ENCODE measurements at regions not wholly inside any gene's neighbourhood (a gene's known extent, or its start where the extent isn't known, plus 50 kb on each side); places are given as distances from the start of the nearest gene placed in this dataset.

GRCh38 chr2:21539685-21540084 lies 415.9 kb downstream of the TDRD15 start:
- DNase-seq: no peak

- DNase-seq: no peak
Measured at GRCh38 chr2:21543630-21544029, 419.9 kb downstream of the TDRD15 start.

GRCh38 chr2:21544392-21544791 lies 420.6 kb downstream of the TDRD15 start:
- no peak for DNase-seq

GRCh38 chr2:21552981-21553380 lies 429.2 kb downstream of the TDRD15 start:
- no peak for DNase-seq

- DNase-seq: no peak
Measured at GRCh38 chr2:21559351-21559750, 435.6 kb downstream of the TDRD15 start.

- no peak for DNase-seq
Measured at GRCh38 chr2:21561965-21562364, 438.2 kb downstream of the TDRD15 start.

- DNase-seq: no peak
Measured at GRCh38 chr2:21567395-21567794, 443.6 kb downstream of the TDRD15 start.

GRCh38 chr2:21571686-21572085 lies 447.9 kb downstream of the TDRD15 start:
- DNase-seq: no peak

- no peak for DNase-seq
Measured at GRCh38 chr2:21580391-21580790, 456.6 kb downstream of the TDRD15 start.

- no peak for DNase-seq
Measured at GRCh38 chr2:21585881-21586280, 462.1 kb downstream of the TDRD15 start.

- no peak for DNase-seq
Measured at GRCh38 chr2:21590026-21590690, 466.4 kb downstream of the TDRD15 start.

GRCh38 chr2:21591926-21592325 lies 468.2 kb downstream of the TDRD15 start:
- DNase-seq: no peak

- no peak for DNase-seq
Measured at GRCh38 chr2:21599417-21599816, 475.6 kb downstream of the TDRD15 start.

GRCh38 chr2:21602789-21603188 lies 479.0 kb downstream of the TDRD15 start:
- DNase-seq: no peak

- no peak for DNase-seq
Measured at GRCh38 chr2:21607572-21607971, 483.8 kb downstream of the TDRD15 start.

- no peak for DNase-seq
Measured at GRCh38 chr2:21610304-21610703, 486.5 kb downstream of the TDRD15 start.

GRCh38 chr2:21617885-21618434 lies 494.2 kb downstream of the TDRD15 start:
- no peak for DNase-seq

GRCh38 chr2:21620771-21621170 lies 497.0 kb downstream of the TDRD15 start:
- no peak for DNase-seq

- DNase-seq: no peak
Measured at GRCh38 chr2:21627938-21628337, 504.2 kb downstream of the TDRD15 start.

- no peak for DNase-seq
Measured at GRCh38 chr2:21633015-21633414, 509.2 kb downstream of the TDRD15 start.

GRCh38 chr2:21633466-21633865 lies 509.7 kb downstream of the TDRD15 start:
- no peak for DNase-seq

- no peak for DNase-seq
Measured at GRCh38 chr2:21633911-21634310, 510.1 kb downstream of the TDRD15 start.

GRCh38 chr2:21640046-21640445 lies 516.3 kb downstream of the TDRD15 start:
- no peak for DNase-seq

- no peak for DNase-seq
Measured at GRCh38 chr2:21642647-21643046, 518.9 kb downstream of the TDRD15 start.

GRCh38 chr2:21643180-21643579 lies 519.4 kb downstream of the TDRD15 start:
- no peak for DNase-seq
